ENCODE measurements at regions not wholly inside any gene's neighbourhood (a gene's known extent, or its start where the extent isn't known, plus 50 kb on each side); places are given as distances from the start of the nearest gene placed in this dataset.

GRCh38 chr16:35447010-35447558 lies 1987.7 kb downstream of the TP53TG3F start:
- no peak for DNase-seq
- peaks cover 2% of the 10 kb centered on the region for H3K9me3 ChIP-seq (ENCODE audit: control insufficient read depth, low read length)
- H3K36me3 ChIP-seq (ENCODE audit: control insufficient read depth in 1 of 2, insufficient read depth in 2 of 2, low read length in 1 of 2): no peaks in the 10 kb centered on the region
- intact Hi-C loops (cut with DNase I): no loop called here
- no peaks in the 10 kb centered on the region for H3K27me3 ChIP-seq (ENCODE audit: control insufficient read depth in 1 of 2, insufficient read depth in 2 of 2, low read length in 1 of 2)
- H3K27ac ChIP-seq (ENCODE audit: low read depth in 1 of 2, low read length in 2 of 2): no peak overlapping the region
- no peaks in the 10 kb centered on the region for H3K4me1 ChIP-seq (ENCODE audit: control insufficient read depth in 1 of 2, insufficient read depth in 2 of 2, low read length in 2 of 2)
- H3K4me3 ChIP-seq (ENCODE audit: low read length in 2 of 2): no peak overlapping the region
- 30 to 34% methylated on average over 3 of the region's 3 CpGs for WGBS, 2 donors
- no peak for ATAC-seq (ENCODE audit: low FRiP score)

GRCh38 chr16:35449663-35450062 lies 1990.3 kb downstream of the TP53TG3F start:
- intact Hi-C loops (cut with DNase I): no loop called here
- no peak overlapping the region for H3K4me3 ChIP-seq (ENCODE audit: low read length in 2 of 2)
- no peaks in the 10 kb centered on the region for H3K27me3 ChIP-seq (ENCODE audit: control insufficient read depth in 1 of 2, insufficient read depth in 2 of 2, low read length in 1 of 2)
- H3K9me3 ChIP-seq (ENCODE audit: control insufficient read depth, low read length): peaks cover 2% of the 10 kb centered on the region
- H3K36me3 ChIP-seq (ENCODE audit: control insufficient read depth in 1 of 2, insufficient read depth in 2 of 2, low read length in 1 of 2): no peaks in the 10 kb centered on the region
- no peak for ATAC-seq (ENCODE audit: low FRiP score)
- H3K27ac ChIP-seq (ENCODE audit: low read depth in 1 of 2, low read length in 2 of 2): no peak overlapping the region
- no peak for DNase-seq
- 39 to 61% methylated on average over 2 of the region's 2 CpGs for WGBS, 2 donors
- no peaks in the 10 kb centered on the region for H3K4me1 ChIP-seq (ENCODE audit: control insufficient read depth in 1 of 2, insufficient read depth in 2 of 2, low read length in 2 of 2)

- Histone ChIP-seq H3K27me3 (ENCODE audit: control insufficient read depth in 1 of 2, insufficient read depth in 2 of 2, low read length in 1 of 2) (no peaks in the 10 kb centered on the region), H3K9me3 (ENCODE audit: control insufficient read depth, low read length) (peaks cover 2% of the 10 kb centered on the region), H3K4me3 (ENCODE audit: low read length in 2 of 2) (no peak overlapping the region), H3K4me1 (ENCODE audit: control insufficient read depth in 1 of 2, insufficient read depth in 2 of 2, low read length in 2 of 2) (no peaks in the 10 kb centered on the region), H3K36me3 (ENCODE audit: control insufficient read depth in 1 of 2, insufficient read depth in 2 of 2, low read length in 1 of 2) (no peaks in the 10 kb centered on the region), H3K27ac (ENCODE audit: low read depth in 1 of 2, low read length in 2 of 2) (no peak overlapping the region)
- ATAC-seq (ENCODE audit: low FRiP score): no peak
- intact Hi-C loops (cut with DNase I): no loop called here
- DNase-seq: no peak
- WGBS, 2 donors: 64 to 75% methylated on average over 2 of the region's 2 CpGs
Observed at GRCh38 chr16:35450648-35451047, 1991.2 kb downstream of the TP53TG3F start.

GRCh38 chr16:35452471-35452870 lies 1993.1 kb downstream of the TP53TG3F start:
- intact Hi-C loops (cut with DNase I): no loop called here
- ATAC-seq (ENCODE audit: low FRiP score) (no peak), DNase-seq (no peak)
- no peak overlapping the region for H3K27ac ChIP-seq (ENCODE audit: low read depth in 1 of 2, low read length in 2 of 2)
- no peaks in the 10 kb centered on the region for H3K27me3 ChIP-seq (ENCODE audit: control insufficient read depth in 1 of 2, insufficient read depth in 2 of 2, low read length in 1 of 2)
- no peaks in the 10 kb centered on the region for H3K4me1 ChIP-seq (ENCODE audit: control insufficient read depth in 1 of 2, insufficient read depth in 2 of 2, low read length in 2 of 2)
- peaks cover 2% of the 10 kb centered on the region for H3K9me3 ChIP-seq (ENCODE audit: control insufficient read depth, low read length)
- no peaks in the 10 kb centered on the region for H3K36me3 ChIP-seq (ENCODE audit: control insufficient read depth in 1 of 2, insufficient read depth in 2 of 2, low read length in 1 of 2)
- H3K4me3 ChIP-seq (ENCODE audit: low read length in 2 of 2): no peak overlapping the region
- 76 to 81% methylated on average over 13 of the region's 13 CpGs for WGBS, 2 donors

GRCh38 chr16:35463358-35463757 lies 2003.9 kb downstream of the TP53TG3F start:
- intact Hi-C loops (cut with DNase I): no loop called here
- Histone ChIP-seq H3K36me3 (ENCODE audit: control insufficient read depth in 1 of 2, insufficient read depth in 2 of 2, low read length in 1 of 2) (no peaks in the 10 kb centered on the region), H3K4me1 (ENCODE audit: control insufficient read depth in 1 of 2, insufficient read depth in 2 of 2, low read length in 2 of 2) (no peaks in the 10 kb centered on the region), H3K9me3 (ENCODE audit: control insufficient read depth, low read length) (no peaks in the 10 kb centered on the region), H3K27me3 (ENCODE audit: control insufficient read depth in 1 of 2, insufficient read depth in 2 of 2, low read length in 1 of 2) (no peaks in the 10 kb centered on the region), H3K27ac (ENCODE audit: low read depth in 1 of 2, low read length in 2 of 2) (no peak overlapping the region), H3K4me3 (ENCODE audit: low read length in 2 of 2) (no peak overlapping the region)
- DNase-seq (no peak), ATAC-seq (ENCODE audit: low FRiP score) (no peak)
- WGBS, 2 donors: 20 to 25% methylated on average over 1 of the region's 1 CpG

GRCh38 chr16:35480361-35480760 lies 2020.9 kb downstream of the TP53TG3F start:
- intact Hi-C loops (cut with DNase I): no loop called here
- no peak for ATAC-seq (ENCODE audit: low FRiP score)
- H3K36me3 ChIP-seq (ENCODE audit: control insufficient read depth in 1 of 2, insufficient read depth in 2 of 2, low read length in 1 of 2): no peaks in the 10 kb centered on the region
- H3K4me1 ChIP-seq (ENCODE audit: control insufficient read depth in 1 of 2, insufficient read depth in 2 of 2, low read length in 2 of 2): no peaks in the 10 kb centered on the region
- WGBS, 2 donors: 22 to 23% methylated on average over 1 of the region's 1 CpG
- no peak overlapping the region for H3K4me3 ChIP-seq (ENCODE audit: low read length in 2 of 2)
- no peak for DNase-seq
- H3K27ac ChIP-seq (ENCODE audit: low read depth in 1 of 2, low read length in 2 of 2): no peak overlapping the region
- H3K9me3 ChIP-seq (ENCODE audit: control insufficient read depth, low read length): peaks cover 2% of the 10 kb centered on the region
- no peaks in the 10 kb centered on the region for H3K27me3 ChIP-seq (ENCODE audit: control insufficient read depth in 1 of 2, insufficient read depth in 2 of 2, low read length in 1 of 2)

GRCh38 chr16:35480988-35481387 lies 2021.6 kb downstream of the TP53TG3F start:
- no peaks in the 10 kb centered on the region for H3K36me3 ChIP-seq (ENCODE audit: control insufficient read depth in 1 of 2, insufficient read depth in 2 of 2, low read length in 1 of 2)
- H3K4me1 ChIP-seq (ENCODE audit: control insufficient read depth in 1 of 2, insufficient read depth in 2 of 2, low read length in 2 of 2): no peaks in the 10 kb centered on the region
- ATAC-seq (ENCODE audit: low FRiP score): no peak
- no peaks in the 10 kb centered on the region for H3K27me3 ChIP-seq (ENCODE audit: control insufficient read depth in 1 of 2, insufficient read depth in 2 of 2, low read length in 1 of 2)
- no peak overlapping the region for H3K27ac ChIP-seq (ENCODE audit: low read depth in 1 of 2, low read length in 2 of 2)
- H3K9me3 ChIP-seq (ENCODE audit: control insufficient read depth, low read length): peaks cover 1% of the 10 kb centered on the region
- intact Hi-C loops (cut with DNase I): no loop called here
- H3K4me3 ChIP-seq (ENCODE audit: low read length in 2 of 2): no peak overlapping the region
- DNase-seq: no peak

GRCh38 chr16:35485915-35486314 lies 2026.5 kb downstream of the TP53TG3F start:
- H3K27ac ChIP-seq (ENCODE audit: low read depth in 1 of 2, low read length in 2 of 2): no peak overlapping the region
- no peaks in the 10 kb centered on the region for H3K4me1 ChIP-seq (ENCODE audit: control insufficient read depth in 1 of 2, insufficient read depth in 2 of 2, low read length in 2 of 2)
- no peak overlapping the region for H3K4me3 ChIP-seq (ENCODE audit: low read length in 2 of 2)
- no peak for DNase-seq
- no peaks in the 10 kb centered on the region for H3K36me3 ChIP-seq (ENCODE audit: control insufficient read depth in 1 of 2, insufficient read depth in 2 of 2, low read length in 1 of 2)
- WGBS, 2 donors: 79 to 81% methylated on average over 17 of the region's 17 CpGs
- no peaks in the 10 kb centered on the region for H3K27me3 ChIP-seq (ENCODE audit: control insufficient read depth in 1 of 2, insufficient read depth in 2 of 2, low read length in 1 of 2)
- intact Hi-C loops (cut with DNase I): no loop called here
- peaks cover 1% of the 10 kb centered on the region for H3K9me3 ChIP-seq (ENCODE audit: control insufficient read depth, low read length)
- no peak for ATAC-seq (ENCODE audit: low FRiP score)

- WGBS, 2 donors: 47 to 50% methylated on average over 27 to 28 of the region's 28 CpGs
- Histone ChIP-seq H3K9me3 (ENCODE audit: control insufficient read depth, low read length) (no peaks in the 10 kb centered on the region), H3K27ac (ENCODE audit: low read depth in 1 of 2, low read length in 2 of 2) (no peak overlapping the region), H3K36me3 (ENCODE audit: control insufficient read depth in 1 of 2, insufficient read depth in 2 of 2, low read length in 1 of 2) (no peaks in the 10 kb centered on the region), H3K27me3 (ENCODE audit: control insufficient read depth in 1 of 2, insufficient read depth in 2 of 2, low read length in 1 of 2) (no peaks in the 10 kb centered on the region), H3K4me1 (ENCODE audit: control insufficient read depth in 1 of 2, insufficient read depth in 2 of 2, low read length in 2 of 2) (no peaks in the 10 kb centered on the region), H3K4me3 (ENCODE audit: low read length in 2 of 2) (no peak overlapping the region)
- no peak for DNase-seq
- no peak for ATAC-seq (ENCODE audit: low FRiP score)
- intact Hi-C loops (cut with DNase I): no loop called here
Observed at GRCh38 chr16:35492225-35492624, 2032.8 kb downstream of the TP53TG3F start.

Measured in aorta (tissue), 5 donors.